DOHH2 (cell line): ENCODE measurements at regions not wholly inside any gene's neighbourhood (a gene's known extent, or its start where the extent isn't known, plus 50 kb on each side); places are given as distances from the start of the nearest gene placed in this dataset.

Experiments used
- CTCF ChIP-seq: fragments of 200-600 bp; sonication (generic); IDR thresholded peaks from one replicate; pipeline ENCODE4 v1.5.1; 2014; ENCODE audit warnings: antibody characterized with exemption, mild to moderate bottlenecking, low read depth, low read length; ENCODE audit not compliant: poor library complexity, severe bottlenecking
- EZH2phosphoT487 ChIP-seq: fragments of 200-600 bp; sonication (generic); IDR thresholded peaks from 2 replicates; pipeline ENCODE4 v1.6.1; 2017; ENCODE audit warnings: borderline replicate concordance, mild to moderate bottlenecking, antibody characterized with exemption, low read length, moderate library complexity, mixed read lengths

- TF ChIP-seq CTCF (no peak), EZH2phosphoT487 (no peak)
Observed at GRCh38 chr4:134944115-134944514, 742.5 kb upstream of the PABPC4L start.
